ENCODE measurements at regions not wholly inside any gene's neighbourhood (a gene's known extent, or its start where the extent isn't known, plus 50 kb on each side); places are given as distances from the start of the nearest gene placed in this dataset.

DNA sequence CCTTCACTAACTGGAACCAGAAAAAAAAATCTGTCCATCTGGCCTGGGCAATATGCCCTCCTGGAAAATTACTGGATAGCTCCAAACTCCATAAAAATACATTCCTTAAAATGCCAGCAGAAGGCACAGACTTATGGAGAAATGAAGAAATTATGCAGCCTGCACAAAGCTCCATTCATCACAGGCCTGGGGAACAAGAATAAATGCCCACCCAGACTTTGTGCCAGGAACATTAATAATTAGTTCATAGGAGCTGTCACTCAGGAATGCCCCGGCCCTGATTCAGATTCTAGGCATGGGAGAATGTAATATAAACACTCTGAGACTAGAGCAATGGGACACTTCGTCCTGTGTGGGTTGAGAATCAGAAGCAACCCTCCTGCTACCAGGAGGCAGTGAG lies 199.3 kb downstream of the OTOR start:
- DNase-seq: no peak

DNA sequence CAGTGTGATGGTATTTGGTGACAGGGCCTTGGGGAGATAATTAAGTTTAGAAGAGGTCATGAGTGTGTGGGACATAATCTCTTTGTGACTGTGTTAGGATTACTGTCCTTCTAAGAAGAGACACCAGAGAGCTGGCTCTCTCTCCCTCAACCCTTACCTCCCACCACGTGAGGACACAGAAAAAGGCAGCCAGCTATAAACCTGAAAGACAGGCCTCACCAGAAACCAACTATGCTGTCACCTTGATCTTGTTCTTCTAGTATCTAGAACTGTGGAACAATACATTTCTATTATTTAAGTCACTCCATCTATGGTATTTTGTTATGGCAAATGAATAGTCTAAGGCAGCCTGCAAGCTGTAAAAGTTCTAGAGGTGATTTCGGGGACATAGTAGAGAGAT lies 203.7 kb downstream of the OTOR start:
- DNase-seq: no peak

GRCh38 chr20:16952965-16953364 lies 204.8 kb downstream of the OTOR start:
- DNase-seq: no peak

- DNase-seq: no peak
These were observed 205.7 kb downstream of the OTOR start for GRCh38 chr20:16953858-16954257.

DNA sequence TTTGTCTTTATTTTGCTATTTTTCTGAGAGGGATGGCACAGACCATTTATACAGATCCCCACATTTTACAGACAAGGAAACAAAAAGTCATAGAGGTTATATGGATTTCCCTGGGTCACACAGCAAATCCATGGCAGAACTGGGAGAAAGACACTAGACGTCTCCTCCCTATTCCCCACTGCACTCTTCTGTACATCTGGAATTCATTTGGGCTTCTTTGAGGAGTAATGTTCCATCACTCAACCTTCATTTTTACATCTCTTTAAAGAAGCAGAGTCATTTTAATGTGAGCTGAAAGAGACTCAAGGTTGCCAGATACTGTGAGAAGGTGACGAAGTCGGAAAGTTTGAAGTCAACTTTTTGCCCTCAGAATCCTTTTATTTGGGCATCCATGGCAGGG lies 207.3 kb downstream of the OTOR start:
- DNase-seq: no peak

GRCh38 chr20:16955971-16956370 lies 207.8 kb downstream of the OTOR start:
- DNase-seq: no peak

GRCh38 chr20:16965401-16965800 lies 217.2 kb downstream of the OTOR start:
- DNase-seq: no peak

DNA sequence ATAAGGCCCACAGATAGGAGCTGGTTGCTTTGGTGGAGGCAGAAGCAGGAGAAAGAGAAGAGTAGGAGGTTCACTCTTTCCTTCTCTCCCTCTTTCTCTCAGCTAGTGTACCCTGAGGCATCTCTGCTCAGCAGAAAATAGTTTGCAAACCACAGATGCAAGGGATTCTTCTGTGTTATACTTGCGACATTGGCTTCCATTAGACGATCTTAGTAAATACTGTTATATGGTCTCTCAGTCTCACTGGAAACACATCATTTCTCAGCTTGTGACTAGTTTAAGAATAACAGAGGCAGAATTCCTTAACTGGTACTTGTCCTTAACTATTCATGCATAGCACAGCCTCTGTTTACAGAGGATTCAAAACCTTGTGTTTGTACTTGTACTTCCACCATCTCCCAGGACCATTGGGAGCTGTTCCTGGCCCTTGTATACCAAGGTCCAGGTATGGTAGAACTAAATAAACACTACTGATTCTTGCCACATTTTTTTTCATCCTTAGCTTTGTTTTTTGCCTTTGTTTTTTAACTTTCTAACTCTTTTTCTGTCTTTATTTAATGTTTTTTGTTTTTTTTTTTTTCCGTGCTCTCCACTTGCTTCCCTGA lies 218.2 kb downstream of the OTOR start:
- no peak for DNase-seq

DNA sequence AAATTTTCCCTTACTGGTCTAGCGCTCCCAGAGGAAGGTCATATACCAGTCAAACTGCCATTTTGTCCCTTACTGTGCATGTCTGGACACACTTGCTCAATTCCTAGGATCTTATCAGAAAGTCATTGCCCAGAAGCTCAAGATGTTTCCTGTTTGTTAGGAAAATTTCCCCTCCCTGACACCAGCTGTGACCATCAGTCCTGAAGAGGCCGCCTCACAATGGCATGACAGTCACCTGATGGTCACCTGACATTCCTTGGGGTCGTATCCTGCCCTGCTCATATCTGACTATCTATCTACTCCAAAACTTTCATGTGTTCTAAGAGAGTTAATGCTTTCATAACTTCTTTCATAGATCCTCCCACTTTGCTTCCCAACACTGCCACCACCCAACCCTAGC lies 219.9 kb downstream of the OTOR start:
- DNase-seq: no peak

DNA sequence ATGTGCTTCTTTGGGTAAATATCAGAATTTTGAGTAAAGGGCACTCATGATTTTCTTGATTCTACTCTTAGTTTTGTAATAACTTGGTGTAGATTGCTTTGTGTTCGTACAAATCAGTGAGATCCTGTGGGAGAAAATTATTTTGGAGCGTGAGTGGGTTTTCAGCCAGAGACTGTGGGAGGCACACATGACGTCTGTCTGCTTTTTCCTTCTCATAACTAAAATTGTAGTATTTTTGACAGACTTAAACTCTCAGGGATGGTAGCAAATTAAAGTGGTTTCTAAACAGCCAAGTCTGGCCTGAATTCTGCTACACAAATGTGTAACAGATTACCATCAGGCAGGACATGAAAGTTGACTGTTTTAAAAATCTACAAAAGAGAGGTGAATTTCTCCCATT lies 222.6 kb downstream of the OTOR start:
- no peak for DNase-seq

DNA sequence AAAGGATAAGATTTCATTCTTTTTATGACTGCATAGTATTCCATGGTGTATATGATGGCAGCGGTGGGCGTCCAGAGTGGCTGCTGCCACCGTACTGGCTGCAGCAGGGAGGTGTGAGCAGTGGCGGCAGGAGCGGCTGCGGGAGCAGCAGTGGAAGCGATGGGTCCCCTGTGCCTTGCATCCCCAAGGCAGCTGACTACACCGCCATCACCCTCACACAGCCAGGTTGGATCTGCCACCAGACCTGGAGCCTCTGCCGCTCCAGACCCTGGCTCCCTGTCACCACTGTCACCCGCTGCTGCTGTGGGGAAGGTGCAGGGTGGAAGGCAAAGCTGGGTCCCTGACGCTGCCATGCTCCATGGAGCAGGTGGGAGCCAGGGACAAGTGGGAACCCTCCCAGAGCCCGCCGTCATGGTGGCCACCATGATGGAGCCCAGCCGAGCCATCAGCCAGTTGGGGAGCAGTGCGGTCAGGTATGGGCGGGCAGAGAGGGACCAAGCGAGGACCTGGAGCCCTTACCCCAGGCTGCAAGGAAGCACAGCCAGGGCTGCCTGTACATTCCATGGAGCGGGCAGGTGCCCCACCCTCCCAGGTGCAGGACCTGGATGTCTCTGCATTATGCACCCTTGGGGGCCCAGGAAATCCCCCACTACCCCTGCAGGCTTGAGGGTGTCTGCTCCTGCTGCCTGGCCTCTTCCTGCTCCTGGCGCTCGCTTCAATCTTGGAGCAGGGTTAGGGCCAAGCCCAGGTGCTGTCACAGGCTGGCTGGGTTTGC lies 226.1 kb downstream of the OTOR start:
- no peak for DNase-seq

DNA sequence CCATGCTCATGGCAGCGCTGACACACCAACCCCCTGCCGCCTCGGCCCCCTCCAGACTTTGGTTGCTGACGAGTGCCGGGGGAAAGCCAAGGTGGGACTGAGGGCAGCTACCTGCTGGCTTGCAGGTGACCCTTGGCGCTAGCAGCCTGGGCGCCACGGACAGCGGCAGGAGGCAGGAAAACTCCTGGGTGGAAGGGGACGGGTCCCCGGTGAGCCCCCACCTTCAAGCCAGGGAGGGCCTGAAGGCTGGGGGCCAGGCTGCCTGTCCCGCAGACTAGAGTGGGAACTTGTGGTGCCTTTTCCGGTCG lies 226.7 kb downstream of the OTOR start:
- no peak for DNase-seq

DNA sequence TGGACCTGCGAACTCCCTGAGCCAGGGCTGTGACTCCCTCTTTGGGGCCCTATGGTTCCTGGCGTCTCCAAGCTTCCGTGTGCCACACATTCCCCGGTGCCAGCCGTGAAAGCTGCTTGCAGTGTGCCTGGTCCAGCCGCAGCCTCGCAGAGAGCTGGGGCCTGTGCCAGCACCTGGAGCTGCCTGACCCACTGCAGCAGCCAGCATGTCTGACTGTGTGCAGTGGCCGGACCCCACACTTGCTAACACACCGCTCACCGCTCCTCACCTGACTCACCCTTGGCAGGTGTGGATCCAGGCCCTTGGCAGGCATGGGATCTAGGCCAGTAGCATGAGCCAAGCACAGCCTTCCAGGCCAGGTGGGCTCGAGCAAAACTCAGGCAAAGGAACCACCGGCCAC lies 227.5 kb downstream of the OTOR start:
- DNase-seq: no peak

GRCh38 chr20:16978497-16978896 lies 230.3 kb downstream of the OTOR start:
- no peak for DNase-seq

DNA sequence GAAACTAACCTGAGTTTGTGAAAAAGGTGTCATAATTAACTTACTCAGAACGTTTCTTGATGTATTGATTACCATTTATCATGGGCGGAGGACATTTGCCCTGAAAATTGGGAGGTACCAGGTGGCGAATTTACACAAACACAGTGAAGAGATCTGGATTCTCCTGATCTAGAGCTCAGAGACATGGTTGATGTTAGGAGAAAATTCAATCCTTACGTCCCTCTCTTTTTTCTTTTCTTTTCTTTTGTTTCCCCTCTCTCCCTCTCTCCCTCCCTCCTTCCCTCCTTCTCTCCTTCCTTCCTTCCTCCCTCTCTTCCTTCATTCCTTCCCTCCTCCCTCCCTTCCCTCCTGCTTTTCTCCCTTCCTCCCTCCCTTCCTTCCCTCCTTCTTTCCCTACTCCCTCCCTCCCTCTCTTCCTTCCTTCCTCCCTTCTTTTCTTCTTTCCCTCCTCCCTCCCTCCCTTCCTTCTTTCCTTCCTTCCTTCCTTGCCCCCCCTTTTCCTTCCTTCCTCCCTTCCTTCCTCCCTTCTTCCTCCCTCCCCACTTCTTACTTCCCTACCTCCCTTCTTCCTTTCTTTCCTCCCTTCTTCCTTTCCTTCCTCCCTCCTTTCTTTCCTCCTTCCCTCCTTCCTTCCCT lies 234.1 kb downstream of the OTOR start:
- no peak for DNase-seq

DNA sequence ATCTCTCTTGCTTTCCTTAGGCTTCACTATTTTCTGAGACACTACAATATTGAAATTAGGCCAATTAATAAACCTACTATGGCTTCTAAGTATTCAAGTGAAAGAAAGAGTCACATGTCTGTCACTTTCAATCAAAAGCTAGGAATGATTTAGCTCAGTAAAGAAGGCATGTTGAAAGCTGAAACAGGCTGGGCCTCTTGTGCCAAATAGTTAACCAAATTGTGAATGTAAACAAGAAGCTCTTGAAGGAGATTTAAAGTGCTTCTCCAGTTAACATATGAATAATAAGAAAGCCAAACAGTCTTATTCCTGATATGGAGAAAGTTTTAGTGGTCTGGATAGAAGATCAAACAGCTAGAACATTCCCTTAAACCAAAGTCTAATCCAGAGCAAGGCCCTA lies 236.3 kb downstream of the OTOR start:
- no peak for DNase-seq

- DNase-seq: no peak
These were observed 223.5 kb upstream of the PCSK2 start for GRCh38 chr20:17003170-17003870.

GRCh38 chr20:17010181-17010580 lies 216.7 kb upstream of the PCSK2 start:
- DNase-seq: no peak

GRCh38 chr20:17012546-17013226 lies 214.2 kb upstream of the PCSK2 start:
- DNase-seq: no peak

- DNase-seq: peak; percentile 48
These were observed 212.6 kb upstream of the PCSK2 start for GRCh38 chr20:17014217-17014616.

GRCh38 chr20:17014756-17015366 lies 212.0 kb upstream of the PCSK2 start:
- DNase-seq: no peak

- DNase-seq: no peak
These were observed 209.6 kb upstream of the PCSK2 start for GRCh38 chr20:17017232-17017631.
